Keratinocyte (primary cell): ENCODE measurements at regions not wholly inside any gene's neighbourhood (a gene's known extent, or its start where the extent isn't known, plus 50 kb on each side); places are given as distances from the start of the nearest gene placed in this dataset.

ENCODE experiments used
- DNase-seq: peaks from one replicate; pipeline ENCODE4 v3.0.0-alpha.2; 2011; ENCODE audit warnings: low read depth, missing footprints, low spot score
- FAIRE-seq: peaks from 2 replicates; lab custom pipeline; 2011; peaks lifted over from hg19 to GRCh38; lab: Jason Lieb, UNC
- H2AFZ ChIP-seq: 2 replicates; pipeline ENCODE4 v1.6.0; 2012; ENCODE audit warnings: low read length, control low read depth, inconsistent platforms; ENCODE audit not compliant: control insufficient read depth
- H3K27ac ChIP-seq: 2 replicates; pipeline ENCODE4 v1.5.1; 2011; ENCODE audit warnings: low read length; ENCODE audit not compliant: control insufficient read depth, insufficient read depth
- H3K27me3 ChIP-seq: 3 replicates; pipeline ENCODE4 v1.6.0; 2011; ENCODE audit warnings: low read length; ENCODE audit not compliant: control insufficient read depth, insufficient read depth; ENCODE audit errors: extremely low read depth
- H3K36me3 ChIP-seq, 2 experiments: 2 replicates in 1 of 2; 3 replicates in 1 of 2; pipeline ENCODE4 v1.5.1; 2011; ENCODE audit warnings: low read length in 2 of 2, mild to moderate bottlenecking in 1 of 2; ENCODE audit not compliant: control insufficient read depth in 2 of 2, insufficient read depth in 2 of 2; ENCODE audit errors: extremely low read depth in 1 of 2
- H3K4me1 ChIP-seq: 3 replicates; pipeline ENCODE4 v1.5.1; 2011; ENCODE audit warnings: low read length; ENCODE audit not compliant: control insufficient read depth, insufficient read depth; ENCODE audit errors: extremely low read depth
- H3K4me2 ChIP-seq: 3 replicates; pipeline ENCODE4 v1.6.0; 2011; ENCODE audit warnings: low read depth, low read length; ENCODE audit not compliant: control insufficient read depth, insufficient read depth; ENCODE audit errors: extremely low read depth
- H3K4me3 ChIP-seq, 3 experiments: fragments of 200-600 bp in 1 of 3; sonication (generic) in 1 of 3; 2 replicates in 2 of 3; 3 replicates in 1 of 3; pipeline ENCODE4 v1.5.1; 2011 to 2016; ENCODE audit warnings: low read length in 3 of 3, mild to moderate bottlenecking in 3 of 3, control low read depth in 2 of 3, inconsistent platforms in 1 of 3, low read depth in 1 of 3, mixed read lengths in 1 of 3, mixed run types in 1 of 3, moderate library complexity in 1 of 3; ENCODE audit not compliant: control insufficient read depth in 2 of 3, insufficient read depth in 2 of 3; ENCODE audit errors: extremely low read depth in 1 of 3
- H3K79me2 ChIP-seq: 2 replicates; pipeline ENCODE4 v1.6.0; 2012; ENCODE audit warnings: low read length; ENCODE audit not compliant: control insufficient read depth, insufficient read depth
- H3K9ac ChIP-seq: 3 replicates; pipeline ENCODE4 v1.6.0; 2011; ENCODE audit warnings: low read length; ENCODE audit not compliant: control insufficient read depth, insufficient read depth; ENCODE audit errors: extremely low read depth
- H3K9me1 ChIP-seq: 3 replicates; pipeline ENCODE4 v1.6.0; 2011; ENCODE audit warnings: low read length; ENCODE audit not compliant: control insufficient read depth, insufficient read depth; ENCODE audit errors: extremely low read depth
- H3K9me3 ChIP-seq: 2 replicates; pipeline ENCODE4 v1.5.1; 2012; ENCODE audit warnings: low read depth, low read length; ENCODE audit not compliant: control insufficient read depth
- H4K20me1 ChIP-seq: 3 replicates; pipeline ENCODE4 v1.6.0; 2011; ENCODE audit warnings: low read length; ENCODE audit not compliant: control insufficient read depth, insufficient read depth; ENCODE audit errors: extremely low read depth
- CTCF ChIP-seq, 3 experiments: IDR thresholded peaks in 1 of 3; conservative IDR thresholded peaks in 1 of 3; optimal IDR thresholded peaks in 1 of 3; 2 replicates in 2 of 3; 3 replicates in 1 of 3; pipeline versions ENCODE3 to v1.5.1; 2011; ENCODE audit warnings: low read length in 3 of 3, mild to moderate bottlenecking in 3 of 3, moderate library complexity in 2 of 3, control low read depth in 1 of 3, inconsistent platforms in 1 of 3; ENCODE audit not compliant: insufficient read depth in 2 of 3; ENCODE audit errors: extremely low read depth in 1 of 3
- EZH2 ChIP-seq: IDR thresholded peaks from one replicate; pipeline ENCODE4 v1.6.1; 2012; ENCODE audit warnings: inconsistent platforms, mild to moderate bottlenecking, low read length, moderate library complexity
- dilution Hi-C: fragments of 300-500 bp; cut with MboI; formaldehyde crosslinking; loops from one replicate; pipeline ENCODE4 v1.7.0; 2020; ENCODE audit warnings: low sequenced_read_pairs; ENCODE audit not compliant: extremely low pct_ligation_motif_present

- Histone ChIP-seq H3K9ac (no peak overlapping the region), H3K27me3 (no peaks in the 10 kb centered on the region), H3K27ac (no peak overlapping the region), H3K79me2 (no peaks in the 10 kb centered on the region), H4K20me1 (no peaks in the 10 kb centered on the region), H3K9me1 (no peaks in the 10 kb centered on the region), H3K4me3 (no peak overlapping the region), H3K4me2 (no peak overlapping the region), H3K36me3 (no peaks in the 10 kb centered on the region), H2AFZ (no peak overlapping the region), H3K4me1 (no peaks in the 10 kb centered on the region), H3K9me3 (no peaks in the 10 kb centered on the region)
- FAIRE-seq (no peak), DNase-seq (no peak)
- TF ChIP-seq EZH2 (no peak), CTCF (optimal IDR thresholded peaks at IDR 0.05 in 1 of 3, IDR thresholded peaks at IDR 0.05 in 1 of 3, conservative IDR thresholded peaks at IDR 0.05 in 1 of 3; ENCODE audit: extremely low read depth in 1 of 3, insufficient read depth in 2 of 3, low read length in 3 of 3) (no peak)
- dilution Hi-C loops = no loop called here
Observed at GRCh38 chr10:112078003-112078402, 105.6 kb downstream of the GPAM start.

- DNase-seq = no peak
- no peaks in the 10 kb centered on the region for H3K79me2 ChIP-seq
- TF ChIP-seq EZH2 (no peak), CTCF (optimal IDR thresholded peaks at IDR 0.05 in 1 of 3, IDR thresholded peaks at IDR 0.05 in 1 of 3, conservative IDR thresholded peaks at IDR 0.05 in 1 of 3; ENCODE audit: extremely low read depth in 1 of 3, insufficient read depth in 2 of 3, low read length in 3 of 3) (no peak)
- no peak for FAIRE-seq
- no peak overlapping the region for H2AFZ ChIP-seq
- H3K9me1 ChIP-seq = no peaks in the 10 kb centered on the region
- H3K9ac ChIP-seq = no peak overlapping the region
- H3K4me3 ChIP-seq = no peak overlapping the region
- dilution Hi-C loops = no loop called here
- no peak overlapping the region for H3K27ac ChIP-seq
- H4K20me1 ChIP-seq = no peaks in the 10 kb centered on the region
- H3K27me3 ChIP-seq = no peaks in the 10 kb centered on the region
- no peak overlapping the region for H3K4me2 ChIP-seq
- no peaks in the 10 kb centered on the region for H3K9me3 ChIP-seq
- no peaks in the 10 kb centered on the region for H3K36me3 ChIP-seq
- H3K4me1 ChIP-seq = no peaks in the 10 kb centered on the region
Observed at GRCh38 chr10:112080231-112080630, 103.3 kb downstream of the GPAM start.
